SK-N-SH (cell line): ENCODE measurements at regions not wholly inside any gene's neighbourhood (a gene's known extent, or its start where the extent isn't known, plus 50 kb on each side); places are given as distances from the start of the nearest gene placed in this dataset.
"Not testable (repeated sequence)": the region's sequence is repeated elsewhere in the genome, so short reads cannot be mapped to it uniquely, and the experiment has no call there.

ENCODE experiments used
- CTCF ChIA-PET: fragments of 300-600, 350-600 bp; formaldehyde crosslinking; extraction: SDS; loops from one replicate; lab custom pipeline; 2021; lab: Yijun Ruan, JAX
- POLR2A ChIA-PET: fragments of 350-600 bp; sonication (Branson Sonifier 250); formaldehyde crosslinking; extraction: SDS; loops from one replicate; lab custom pipeline; 2020; ENCODE audit warnings: antibody characterized with exemption, inconsistent platforms; lab: Yijun Ruan, JAX
- DNase-seq: peaks from one replicate; pipeline ENCODE4 v3.0.0; 2012
- H2AFZ ChIP-seq: fragments of 200-600 bp; sonication (generic); 2 replicates; pipeline ENCODE4 v1.8.1; 2016; ENCODE audit warnings: antibody characterized with exemption, mild to moderate bottlenecking, low read depth
- H3F3A ChIP-seq: fragments of 200-600 bp; sonication (generic); replicated peaks from 2 replicates; pipeline ENCODE3; 2016; ENCODE audit warnings: antibody characterized with exemption, mild to moderate bottlenecking; ENCODE audit not compliant: insufficient read depth
- H3K27ac ChIP-seq, 2 experiments: fragments of 200-500 bp in 1 of 2; fragments of 200-600 bp in 1 of 2; sonication (Bioruptor generic) in 1 of 2; sonication (generic), shearing (Covaris generic) in 1 of 2; 2 replicates each; pipeline versions ENCODE4 v1.5.1 to v1.6.1; 2014 to 2016; ENCODE audit warnings: low read depth in 2 of 2, inconsistent platforms in 1 of 2, low read length in 1 of 2, mild to moderate bottlenecking in 1 of 2, mixed read lengths in 1 of 2
- H3K27me3 ChIP-seq: fragments of 200-600 bp; sonication (generic), shearing (Covaris generic); 2 replicates; pipeline ENCODE4 v1.6.1; 2016; ENCODE audit warnings: mixed run types; ENCODE audit not compliant: insufficient read depth
- H3K36me3 ChIP-seq, 2 experiments: fragments of 200-500 bp in 1 of 2; fragments of 200-600 bp in 1 of 2; sonication (Bioruptor generic) in 1 of 2; sonication (generic) in 1 of 2; replicated peaks in 1 of 2; 2 replicates each; pipeline versions ENCODE3 to v1.5.1; 2014 to 2016; ENCODE audit warnings: low read length in 1 of 2, mild to moderate bottlenecking in 1 of 2; ENCODE audit not compliant: insufficient read depth in 2 of 2, control insufficient read depth in 1 of 2
- H3K4me1 ChIP-seq, 2 experiments: fragments of 200-500 bp in 1 of 2; fragments of 200-600 bp in 1 of 2; sonication (Bioruptor generic) in 1 of 2; sonication (generic), shearing (Covaris generic) in 1 of 2; 2 replicates each; pipeline versions ENCODE4 v1.5.1 to v1.6.1; 2014 to 2016; ENCODE audit warnings: low read depth in 1 of 2, low read length in 1 of 2, mixed run types in 1 of 2; ENCODE audit not compliant: insufficient read depth in 2 of 2, control insufficient read depth in 1 of 2
- H3K4me2 ChIP-seq: fragments of 200-600 bp; sonication (generic), shearing (Covaris generic); 2 replicates; pipeline ENCODE4 v1.6.1; 2017; ENCODE audit warnings: mixed run types
- H3K4me3 ChIP-seq, 2 experiments: fragments of 200-500 bp in 1 of 2; fragments of 200-600 bp in 1 of 2; sonication (Bioruptor generic) in 1 of 2; sonication (generic), shearing (Covaris generic) in 1 of 2; 2 replicates each; pipeline versions ENCODE4 v1.5.1 to v1.8.1; 2014 to 2016; ENCODE audit warnings: low read depth in 2 of 2, inconsistent platforms in 1 of 2, low read length in 1 of 2, mild to moderate bottlenecking in 1 of 2, mixed read lengths in 1 of 2, moderate library complexity in 1 of 2
- H3K79me2 ChIP-seq: fragments of 200-600 bp; sonication (generic); 2 replicates; pipeline ENCODE4 v1.8.1; 2017; ENCODE audit warnings: mild to moderate bottlenecking; ENCODE audit not compliant: insufficient read depth
- H3K9ac ChIP-seq: fragments of 200-600 bp; sonication (generic); 2 replicates; pipeline ENCODE4 v1.6.1; 2017; ENCODE audit warnings: mixed run types
- H3K9me2 ChIP-seq: fragments of 200-600 bp; sonication (generic); 2 replicates; pipeline ENCODE4 v1.6.1; 2017; ENCODE audit warnings: mixed run types
- H3K9me3 ChIP-seq: fragments of 200-600 bp; sonication (generic); 2 replicates; pipeline ENCODE4 v1.6.1; 2017; ENCODE audit warnings: mixed run types, mild to moderate bottlenecking, moderate library complexity
- H4K20me1 ChIP-seq: fragments of 200-600 bp; sonication (generic); 2 replicates; pipeline ENCODE4 v1.6.1; 2017; ENCODE audit warnings: mild to moderate bottlenecking, mixed run types; ENCODE audit not compliant: insufficient read depth
- WGBS: methylation state at CpG from one replicate; pipeline ENCODE4 v1.1.6; 2017; ENCODE audit warnings: low lambda C conversion rate; 5-methylcytosine and 5-hydroxymethylcytosine counted together

GRCh38 chr21:9883047-9883446 lies 638.3 kb upstream of the TPTE start:
- CTCF ChIA-PET, H4K20me1 ChIP-seq, POLR2A ChIA-PET, H3F3A ChIP-seq, H3K27me3 ChIP-seq, H3K9me3 ChIP-seq, H3K4me2 ChIP-seq, H3K4me3 ChIP-seq, H3K36me3 ChIP-seq, H3K4me1 ChIP-seq, H3K9me2 ChIP-seq, H2AFZ ChIP-seq, H3K79me2 ChIP-seq, H3K9ac ChIP-seq, DNase-seq, H3K27ac ChIP-seq: not testable (repeated sequence)
- WGBS, result 2% methylated on average over 2 of the region's 2 CpGs

GRCh38 chr21:9883571-9884282 lies 637.7 kb upstream of the TPTE start:
- POLR2A ChIA-PET, H3K4me1 ChIP-seq, H3K4me3 ChIP-seq, H3K9me2 ChIP-seq, H3K9ac ChIP-seq, H3K36me3 ChIP-seq, H3K79me2 ChIP-seq, CTCF ChIA-PET, H3K27ac ChIP-seq, H4K20me1 ChIP-seq, H3K4me2 ChIP-seq, H3F3A ChIP-seq, H2AFZ ChIP-seq, DNase-seq, H3K27me3 ChIP-seq, H3K9me3 ChIP-seq: not testable (repeated sequence)
- 0% methylated on average over 2 of the region's 2 CpGs for WGBS

DNA sequence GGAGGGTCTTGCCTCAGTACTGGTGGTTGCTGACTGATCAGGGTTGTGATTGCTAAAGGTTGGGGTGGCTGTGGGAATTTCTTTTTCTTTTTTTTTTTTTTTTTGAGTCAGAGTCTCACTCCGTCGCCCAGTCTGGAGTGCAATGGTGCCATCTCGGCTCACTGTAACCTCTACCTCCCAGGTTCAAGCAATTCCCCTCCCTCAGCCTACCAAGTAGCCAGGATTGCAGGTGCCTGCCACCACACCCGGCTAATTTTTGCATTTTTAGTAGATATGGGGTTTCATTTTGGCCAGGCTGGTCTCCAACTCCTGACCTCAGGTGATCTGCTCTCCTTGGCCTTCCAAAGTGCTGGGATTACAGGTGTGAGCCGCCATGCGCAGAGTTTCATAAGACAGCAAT lies 632.9 kb upstream of the TPTE start:
- H3F3A ChIP-seq, DNase-seq, H3K9ac ChIP-seq, H3K4me3 ChIP-seq, POLR2A ChIA-PET, H3K27me3 ChIP-seq, H4K20me1 ChIP-seq, H3K27ac ChIP-seq, H3K4me2 ChIP-seq, H2AFZ ChIP-seq, H3K9me2 ChIP-seq, CTCF ChIA-PET, H3K36me3 ChIP-seq, H3K4me1 ChIP-seq, H3K79me2 ChIP-seq, H3K9me3 ChIP-seq: not testable (repeated sequence)
- 15% methylated on average over 6 of the region's 6 CpGs for WGBS

- 0% methylated on average over 3 of the region's 3 CpGs for WGBS
- H3K4me1 ChIP-seq, result not testable (repeated sequence)
Measured at GRCh38 chr21:9903579-9903978, 617.8 kb upstream of the TPTE start.

DNA sequence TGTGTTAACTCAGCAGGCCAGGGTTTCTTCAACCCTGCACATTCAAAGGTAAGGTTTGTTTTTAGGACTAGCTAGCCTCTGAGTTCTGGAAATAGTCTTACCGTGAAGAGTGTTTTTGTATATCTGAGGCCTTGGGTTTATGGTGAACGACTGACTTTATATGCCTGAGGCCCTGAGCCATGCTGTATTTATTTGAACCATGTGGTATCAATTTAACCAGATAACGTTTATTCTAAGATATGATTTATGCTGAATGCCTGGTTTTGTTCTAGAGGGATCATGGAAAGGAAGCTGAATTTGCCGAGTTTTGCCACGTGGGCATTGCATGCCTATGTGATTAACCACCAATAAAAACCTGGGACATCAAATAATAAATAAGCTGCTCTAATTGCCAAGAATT lies 607.2 kb upstream of the TPTE start:
- H3K9me2 ChIP-seq, CTCF ChIA-PET, POLR2A ChIA-PET, H3K9ac ChIP-seq, H3K9me3 ChIP-seq, H3K4me2 ChIP-seq, H3K27ac ChIP-seq, H3K36me3 ChIP-seq, H3K4me1 ChIP-seq, DNase-seq, H3K27me3 ChIP-seq, H4K20me1 ChIP-seq, H3F3A ChIP-seq, H3K79me2 ChIP-seq, H3K4me3 ChIP-seq, H2AFZ ChIP-seq: not testable (repeated sequence)
- WGBS, result 0% methylated on average over 5 of the region's 5 CpGs

More at GRCh38 chr21:9903579-9903978, 617.8 kb upstream of the TPTE start:
- H3K9me3 ChIP-seq, H3K4me2 ChIP-seq, H3K27me3 ChIP-seq, H2AFZ ChIP-seq, H3K27ac ChIP-seq, H3K9me2 ChIP-seq, H3K4me3 ChIP-seq, H3F3A ChIP-seq, H3K9ac ChIP-seq, POLR2A ChIA-PET, H3K79me2 ChIP-seq, DNase-seq, CTCF ChIA-PET, H3K36me3 ChIP-seq, H4K20me1 ChIP-seq: not testable (repeated sequence)

DNA sequence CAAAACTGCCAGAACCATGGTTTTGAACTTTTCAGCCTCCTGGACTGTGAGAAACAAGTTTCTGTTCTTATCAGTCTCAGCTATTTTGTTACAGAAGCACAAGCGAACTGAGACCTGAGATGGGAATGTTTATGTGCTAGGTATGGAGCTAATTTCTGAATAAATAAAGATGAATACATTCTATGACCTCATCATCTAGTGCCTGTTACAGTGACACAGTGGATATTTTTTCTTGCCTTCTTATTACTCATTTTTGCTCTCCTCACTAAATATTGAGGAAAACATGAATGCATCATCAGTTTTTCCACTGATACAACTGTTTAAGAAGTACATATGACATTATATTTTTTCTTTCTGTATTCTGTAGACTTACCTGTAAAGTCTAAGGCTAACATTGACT lies 601.9 kb upstream of the TPTE start:
- H3K4me2 ChIP-seq, H3K4me3 ChIP-seq, H3K4me1 ChIP-seq, POLR2A ChIA-PET, CTCF ChIA-PET, H3F3A ChIP-seq, H3K9ac ChIP-seq, H3K9me3 ChIP-seq, H3K9me2 ChIP-seq, DNase-seq, H3K27ac ChIP-seq, H3K36me3 ChIP-seq, H4K20me1 ChIP-seq, H2AFZ ChIP-seq, H3K79me2 ChIP-seq, H3K27me3 ChIP-seq: not testable (repeated sequence)
- WGBS, result 0% methylated on average over 1 of the region's 1 CpG
